NCI-H1694 (cell line): ENCODE measurements at regions not wholly inside any gene's neighbourhood (a gene's known extent, or its start where the extent isn't known, plus 50 kb on each side); places are given as distances from the start of the nearest gene placed in this dataset.

ENCODE experiments used
- DNase-seq: peaks from one replicate; lab custom pipeline; 2025; lab: John Stamatoyannopoulos, UW

DNA sequence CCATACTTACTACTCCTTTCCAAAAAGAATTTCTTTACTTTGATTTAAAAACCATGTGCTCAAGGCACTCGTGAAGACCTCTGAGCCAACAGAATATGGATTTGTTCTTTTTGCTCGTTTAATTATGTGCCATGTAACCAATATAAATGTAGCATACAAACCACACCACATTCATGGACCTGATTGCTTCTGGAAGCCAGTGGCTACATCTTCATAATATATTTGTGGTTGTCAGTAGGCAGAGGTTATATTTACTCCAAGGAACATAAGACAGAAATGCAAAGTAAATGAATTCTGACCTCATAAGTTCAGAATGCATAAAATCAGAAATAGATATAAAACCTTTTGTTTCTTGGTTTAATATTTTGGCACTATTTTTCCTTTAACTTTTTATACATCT is 373.0 kb downstream of the HDGFL1 start:
- no peak for DNase-seq

- no peak for DNase-seq
Measured at GRCh38 chr6:22943327-22943726, 374.0 kb downstream of the HDGFL1 start.

DNA sequence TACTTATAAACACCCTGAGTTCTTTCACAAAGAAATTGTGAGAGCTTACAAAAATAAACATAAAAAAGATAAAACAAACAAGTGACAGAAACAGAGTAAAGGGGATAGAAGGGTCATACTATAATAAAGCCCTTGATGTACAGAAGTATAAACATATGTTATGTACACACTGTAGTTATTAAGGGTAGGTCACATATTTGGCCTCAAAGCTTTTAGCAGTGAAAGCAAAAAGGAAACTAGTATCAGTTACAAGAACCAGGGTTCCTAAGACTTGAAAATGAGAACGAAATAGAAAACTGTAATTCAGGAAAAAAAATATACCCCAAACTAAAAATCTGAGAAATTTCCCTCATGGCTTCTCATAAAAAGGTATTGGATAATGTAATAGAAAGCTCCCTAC is 380.6 kb downstream of the HDGFL1 start:
- no peak for DNase-seq

- no peak for DNase-seq
Measured at GRCh38 chr6:22952097-22952496, 382.7 kb downstream of the HDGFL1 start.

- DNase-seq: no peak
Measured at GRCh38 chr6:22954749-22955385, 385.5 kb downstream of the HDGFL1 start.

DNA sequence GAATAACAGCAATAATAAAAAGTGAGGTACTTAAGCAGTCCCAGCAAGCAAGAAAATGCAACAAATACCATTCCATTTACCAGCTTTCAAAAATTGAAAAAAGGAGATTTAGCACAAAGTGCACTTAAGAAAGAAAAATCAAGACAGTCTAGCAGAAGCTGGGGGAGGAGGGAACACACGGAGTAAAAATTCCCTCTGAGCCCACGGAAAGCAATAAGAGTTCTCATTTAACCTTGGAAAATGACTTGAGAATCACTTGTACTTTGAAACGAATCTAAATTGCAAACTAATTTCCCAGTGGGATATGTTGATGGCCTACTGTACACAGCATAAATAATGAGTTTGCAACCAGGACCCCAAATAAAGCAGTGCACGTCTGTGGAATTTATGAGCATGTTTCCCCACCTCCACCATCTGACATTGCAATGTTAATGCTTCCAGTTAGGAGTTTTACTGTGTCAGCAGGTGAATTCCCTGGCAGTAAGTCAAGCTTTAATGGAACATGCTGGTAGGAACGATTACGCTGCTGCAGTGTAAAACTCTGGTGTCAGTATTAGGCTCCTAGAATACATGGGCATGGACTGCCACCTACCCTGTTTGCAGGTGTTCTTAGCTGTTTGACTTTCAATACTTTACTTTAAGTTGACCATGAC is 386.8 kb downstream of the HDGFL1 start:
- no peak for DNase-seq

- no peak for DNase-seq
Measured at GRCh38 chr6:22958677-22959076, 389.3 kb downstream of the HDGFL1 start.

DNA sequence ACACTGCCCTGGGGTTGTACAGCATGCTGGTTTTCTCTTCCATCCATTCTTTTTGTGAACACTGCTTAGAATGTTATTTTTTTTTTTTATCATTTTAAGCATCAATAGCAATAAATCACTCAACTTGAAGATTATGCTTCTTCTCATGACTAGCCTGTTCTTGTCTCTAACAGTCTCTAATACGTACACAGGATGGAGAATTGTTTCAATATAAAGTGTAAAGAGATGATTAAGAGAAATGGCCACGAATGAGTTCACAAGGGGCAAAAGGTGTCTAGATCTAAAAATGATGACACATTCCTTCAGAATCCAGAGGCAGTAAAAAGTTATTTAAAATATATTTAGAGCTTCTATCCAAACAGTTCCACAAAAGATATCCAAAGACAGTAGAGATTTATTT is 390.2 kb downstream of the HDGFL1 start:
- no peak for DNase-seq

GRCh38 chr6:22964334-22964733 is 395.0 kb downstream of the HDGFL1 start:
- no peak for DNase-seq

- no peak for DNase-seq
Measured at GRCh38 chr6:22965889-22966288, 396.5 kb downstream of the HDGFL1 start.

GRCh38 chr6:22966691-22967422 is 397.5 kb downstream of the HDGFL1 start:
- DNase-seq: no peak

DNA sequence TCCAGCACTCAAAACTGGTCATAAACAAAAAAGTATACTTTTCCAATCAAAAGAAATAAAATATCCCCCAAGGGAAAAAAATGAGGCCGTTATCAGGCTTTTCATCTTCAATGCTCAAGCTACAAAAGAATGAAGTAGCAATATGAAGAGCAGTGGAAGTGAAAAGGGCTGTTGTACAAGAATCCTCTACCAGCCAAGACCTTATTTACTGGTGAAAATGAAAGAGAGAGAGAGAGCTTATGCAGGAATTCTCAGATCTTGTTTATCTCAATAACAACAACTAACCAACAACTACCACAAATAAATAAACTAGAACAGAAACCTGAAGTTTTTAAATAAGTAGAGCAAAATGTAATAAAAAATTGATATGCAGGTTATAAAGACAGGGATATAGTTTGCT is 400.6 kb downstream of the HDGFL1 start:
- no peak for DNase-seq

DNA sequence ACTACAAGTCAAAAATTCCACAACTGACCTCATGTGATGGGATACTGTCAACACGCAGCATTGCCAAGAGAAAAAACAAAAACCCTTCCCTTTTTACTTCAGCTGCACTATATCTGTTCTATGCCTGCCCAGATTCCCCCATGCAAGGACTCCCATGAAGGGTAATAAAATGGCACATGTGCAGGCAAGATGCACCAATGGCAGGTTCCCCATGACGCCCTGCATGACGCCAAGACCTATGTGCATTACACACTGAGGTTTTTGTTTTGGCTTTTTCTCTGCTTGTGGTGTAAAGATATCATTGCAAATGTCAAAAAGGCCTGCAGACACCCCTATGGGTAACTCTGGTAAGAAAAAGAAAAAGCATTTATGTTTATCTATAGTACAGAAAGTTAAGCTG is 403.4 kb downstream of the HDGFL1 start:
- DNase-seq: no peak

- no peak for DNase-seq
Measured at GRCh38 chr6:22975079-22975478, 405.7 kb downstream of the HDGFL1 start.

DNA sequence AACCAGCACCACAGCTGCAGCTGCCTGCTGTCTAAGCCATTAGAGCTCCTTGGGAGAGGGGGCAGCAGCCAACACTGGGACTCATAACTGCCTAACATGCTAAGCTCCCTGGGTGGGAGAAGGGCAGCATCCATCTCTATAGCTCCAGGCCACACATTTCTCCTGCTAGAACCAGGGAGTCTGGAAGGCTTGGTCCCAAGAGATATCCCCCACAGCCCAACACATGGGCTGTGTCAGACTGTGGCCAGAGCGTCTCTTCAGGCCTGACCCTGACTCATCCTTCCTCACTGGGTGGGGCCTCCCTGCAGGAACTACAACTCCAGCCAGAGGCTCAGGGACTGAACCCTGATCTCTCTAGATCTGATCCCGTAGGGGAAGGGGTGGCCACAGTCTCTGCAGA is 411.1 kb downstream of the HDGFL1 start:
- DNase-seq: no peak

DNA sequence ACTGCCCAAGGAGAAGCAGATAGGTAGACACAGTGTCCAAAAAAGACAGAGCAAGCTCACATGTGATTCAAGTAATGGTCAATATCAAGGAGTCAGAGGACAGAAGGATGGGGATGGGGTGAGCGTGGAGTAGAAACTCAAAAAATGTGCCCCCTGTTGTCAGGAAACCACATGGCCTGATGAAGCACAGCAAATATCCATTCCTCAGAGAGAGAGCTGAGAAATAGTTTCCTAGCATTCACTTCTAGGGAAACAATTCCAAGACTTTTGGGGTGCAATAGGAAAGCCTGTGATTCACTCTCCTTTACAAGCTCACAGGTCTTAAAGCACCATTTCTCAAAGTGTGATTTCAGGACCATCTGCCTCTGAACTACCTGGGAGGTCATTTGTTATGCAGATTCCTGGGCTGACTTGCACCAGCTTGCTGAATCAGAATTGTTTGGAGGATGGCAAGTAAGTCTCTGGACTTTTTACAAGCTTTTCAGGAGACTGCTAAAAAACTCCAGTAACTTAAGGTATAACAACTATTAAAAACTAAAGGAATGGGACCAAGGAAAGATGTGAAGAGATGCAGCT is 432.8 kb downstream of the HDGFL1 start:
- no peak for DNase-seq

DNA sequence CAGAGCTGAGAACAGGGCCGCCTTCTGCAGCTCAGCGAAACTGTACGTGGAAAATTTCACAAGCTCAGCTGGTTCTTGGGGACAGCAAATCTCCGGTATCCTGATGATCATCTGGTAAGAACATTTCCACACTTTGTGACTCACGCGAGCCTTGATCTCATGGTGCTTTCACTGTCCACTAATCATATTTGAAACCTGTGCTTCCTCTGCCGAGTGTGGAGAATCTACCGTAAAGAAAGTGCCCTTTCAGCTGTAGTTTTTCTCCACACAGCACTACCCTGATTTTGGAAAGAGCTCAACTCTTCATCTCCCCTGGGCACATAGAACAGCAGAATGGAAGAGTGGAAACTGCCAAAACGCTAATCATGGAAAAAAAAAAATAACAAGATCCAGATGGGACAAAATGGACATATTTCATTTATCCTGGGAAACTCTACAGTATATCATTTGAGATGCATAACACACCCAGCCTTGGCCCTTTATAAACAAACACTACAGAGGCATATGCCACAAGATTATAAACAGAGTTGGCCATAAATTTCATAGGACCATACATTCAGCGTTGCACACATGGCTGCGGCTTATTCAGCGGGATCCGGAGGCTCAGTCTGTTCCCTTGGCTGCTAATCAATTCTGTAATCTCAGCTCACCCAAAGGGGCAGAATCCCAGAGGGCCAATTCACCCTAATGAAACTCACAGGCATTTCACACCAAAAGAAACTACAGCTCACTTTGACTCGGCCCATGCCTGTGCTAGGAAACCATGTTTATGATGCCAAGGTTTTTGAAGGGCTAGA is 434.5 kb downstream of the HDGFL1 start:
- peak; percentile 95 for DNase-seq

GRCh38 chr6:23006656-23007055 is 437.3 kb downstream of the HDGFL1 start:
- DNase-seq: no peak

GRCh38 chr6:23011615-23012014 is 442.2 kb downstream of the HDGFL1 start:
- DNase-seq: no peak

GRCh38 chr6:23013776-23014175 is 444.4 kb downstream of the HDGFL1 start:
- no peak for DNase-seq

DNA sequence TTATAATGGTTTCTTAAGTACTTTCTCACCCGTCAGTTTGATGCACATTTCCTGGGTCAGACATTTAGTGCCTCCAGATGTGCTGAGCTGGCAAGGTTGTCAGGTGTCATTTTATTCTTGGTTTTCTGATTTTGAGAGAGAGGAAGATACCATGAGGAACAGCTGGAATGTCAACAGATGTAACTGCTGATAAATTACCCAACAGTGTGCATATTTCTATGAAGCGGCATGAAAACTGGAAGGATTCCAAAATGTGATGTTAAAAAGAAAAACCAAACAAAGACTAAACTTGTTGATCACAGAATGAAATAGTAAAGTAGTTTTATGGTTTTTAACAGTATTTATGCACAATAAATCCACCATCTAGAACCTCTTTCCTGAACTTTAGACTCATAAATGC is 447.3 kb downstream of the HDGFL1 start:
- no peak for DNase-seq

DNA sequence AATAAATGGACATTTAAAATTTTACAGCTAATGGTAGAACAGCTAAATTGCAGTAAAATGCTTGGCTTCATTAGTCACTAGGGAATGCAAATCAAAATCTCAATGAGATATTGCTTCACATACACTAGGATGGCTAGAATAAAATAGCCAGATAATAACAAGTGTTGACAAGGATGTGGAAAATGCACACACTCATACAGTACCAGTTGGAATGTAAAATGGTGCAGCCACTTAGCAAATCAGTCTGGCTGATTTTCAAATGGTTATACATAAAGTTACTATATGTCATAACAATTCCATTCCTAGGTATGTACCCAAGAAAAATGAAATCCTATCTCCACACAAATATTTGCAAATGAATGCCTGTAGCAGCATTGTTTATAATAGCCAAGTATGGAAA is 452.1 kb downstream of the HDGFL1 start:
- no peak for DNase-seq
